Liver (tissue), 8 donors: ENCODE measurements at regions not wholly inside any gene's neighbourhood (a gene's known extent, or its start where the extent isn't known, plus 50 kb on each side); places are given as distances from the start of the nearest gene placed in this dataset.

Source experiments
- DNase-seq: peaks from one replicate; pipeline ENCODE4 v3.0.0-alpha.2; 2017; ENCODE audit warnings: low spot score
- H3K27ac ChIP-seq, 2 donors: one replicate each; pipeline ENCODE4 v1.7.0; 2013; ENCODE audit warnings: inconsistent platforms in 2 of 2, low read length in 2 of 2, control low read depth in 1 of 2, low read depth in 1 of 2, mild to moderate bottlenecking in 1 of 2
- H3K27me3 ChIP-seq, 4 donors: one replicate each; pipeline versions ENCODE4 v1.6.1 to v1.7.0; 2013; ENCODE audit warnings: low read length in 3 of 4, inconsistent platforms in 1 of 4, mild to moderate bottlenecking in 1 of 4, moderate library complexity in 1 of 4; ENCODE audit not compliant: control insufficient read depth in 4 of 4, insufficient read depth in 4 of 4
- H3K36me3 ChIP-seq, 4 donors: one replicate each; pipeline versions ENCODE4 v1.6.1 to v1.7.0; 2013; ENCODE audit warnings: low read length in 3 of 4, mild to moderate bottlenecking in 3 of 4, low read depth in 1 of 4, moderate library complexity in 1 of 4; ENCODE audit not compliant: control insufficient read depth in 4 of 4, insufficient read depth in 3 of 4
- H3K4me1 ChIP-seq, 4 donors: one replicate each; pipeline versions ENCODE4 v1.6.1 to v1.7.0; 2013; ENCODE audit warnings: low read length in 3 of 4, mild to moderate bottlenecking in 3 of 4, moderate library complexity in 1 of 4; ENCODE audit not compliant: control insufficient read depth in 4 of 4, insufficient read depth in 4 of 4
- H3K4me3 ChIP-seq, 3 donors: one replicate each; pipeline versions ENCODE4 v1.6.1 to v1.7.0; 2013; ENCODE audit warnings: low read length in 3 of 3, control low read depth in 1 of 3, low read depth in 1 of 3, mild to moderate bottlenecking in 1 of 3
- H3K9ac ChIP-seq, 2 donors: one replicate each; pipeline ENCODE4 v1.7.0; 2013; ENCODE audit warnings: low read length in 2 of 2, mild to moderate bottlenecking in 2 of 2, moderate library complexity in 2 of 2, control low read depth in 1 of 2, low read depth in 1 of 2
- H3K9me3 ChIP-seq, 4 donors: one replicate each; pipeline versions ENCODE4 v1.6.1 to v1.7.0; 2013; ENCODE audit warnings: low read length in 3 of 4; ENCODE audit not compliant: control insufficient read depth in 4 of 4
- CTCF ChIP-seq: fragments of 150-350 bp; IDR thresholded peaks from 2 replicates; pipeline ENCODE4 v1.5.1; 2017; ENCODE audit warnings: improper control_type of control experiment, low read depth, low read length; ENCODE audit not compliant: missing input control
- EGR1 ChIP-seq, 2 donors: IDR thresholded peaks; 2 replicates each; pipeline ENCODE4 v1.6.1; 2016 to 2018; ENCODE audit warnings: antibody characterized with exemption in 2 of 2, low read depth in 2 of 2
- FOXA1 ChIP-seq: IDR thresholded peaks from 2 replicates; pipeline ENCODE4 v1.6.1; 2016; ENCODE audit warnings: antibody characterized with exemption
- GABPA ChIP-seq, 2 donors: IDR thresholded peaks in 1 of 2; conservative IDR thresholded peaks in 1 of 2; 2 replicates each; pipeline ENCODE4 v1.6.1; 2016; ENCODE audit warnings: antibody characterized with exemption in 2 of 2, mild to moderate bottlenecking in 1 of 2, moderate library complexity in 1 of 2
- JUND ChIP-seq, 2 donors: IDR thresholded peaks; 2 replicates each; pipeline ENCODE4 v1.6.1; 2016; ENCODE audit warnings: antibody characterized with exemption in 2 of 2
- REST ChIP-seq: IDR thresholded peaks from 2 replicates; pipeline ENCODE4 v1.6.1; 2016; ENCODE audit warnings: antibody characterized with exemption, mild to moderate bottlenecking
- SP1 ChIP-seq: IDR thresholded peaks from 2 replicates; pipeline ENCODE4 v1.6.1; 2018; ENCODE audit warnings: antibody characterized with exemption, mild to moderate bottlenecking
- TAF1 ChIP-seq: conservative IDR thresholded peaks from 2 replicates; pipeline ENCODE4 v1.6.1; 2016; ENCODE audit warnings: antibody characterized with exemption, mild to moderate bottlenecking
- YY1 ChIP-seq: IDR thresholded peaks from 2 replicates; pipeline ENCODE4 v1.6.1; 2016; ENCODE audit warnings: antibody characterized with exemption, mild to moderate bottlenecking
- ZBTB33 ChIP-seq: IDR thresholded peaks from 2 replicates; pipeline ENCODE4 v1.6.1; 2016; ENCODE audit warnings: antibody characterized with exemption
- WGBS: extraction: QIAGEN DNeasy Blood & Tissue Kit; methylation state at CpG from one replicate; pipeline ENCODE4 v1.1.7; 2013; 5-methylcytosine and 5-hydroxymethylcytosine counted together
- donor health status: healthy.
- donor health status: healthy.
- donor health status: healthy.
- donor health status: healthy.
- donor health status: healthy.

GRCh38 chr9:118931941-118932340, 437.3 kb downstream of the BRINP1 start:
- H3K27ac ChIP-seq = no peak overlapping the region
- WGBS = 51% methylated on average over 1 of the region's 1 CpG
- H3K27me3 ChIP-seq = peaks cover 0 to 3% (median 0%) of the 10 kb centered on the region in 4 donors
- H3K9me3 ChIP-seq = no peaks in the 10 kb centered on the region
- no peaks in the 10 kb centered on the region for H3K4me1 ChIP-seq
- H3K9ac ChIP-seq = no peak overlapping the region
- TF ChIP-seq EGR1 (IDR thresholded peaks at IDR 0.05; ENCODE audit: low read depth in 2 of 2) (no peak), REST (no peak), TAF1 (no peak)
- H3K4me3 ChIP-seq = no peak overlapping the region
- no peak for DNase-seq
- no peaks in the 10 kb centered on the region for H3K36me3 ChIP-seq

- Histone ChIP-seq H3K4me3 (no peak overlapping the region), H3K27ac (no peak overlapping the region), H3K36me3 (no peaks in the 10 kb centered on the region), H3K9ac (no peak overlapping the region), H3K4me1 (no peaks in the 10 kb centered on the region), H3K9me3 (no peaks in the 10 kb centered on the region), H3K27me3 (no peaks in the 10 kb centered on the region)
- TF ChIP-seq JUND (IDR thresholded peaks at IDR 0.05) (no peak), SP1 (no peak), GABPA (IDR thresholded peaks at IDR 0.05 in 1 of 2, conservative IDR thresholded peaks at IDR 0.05 in 1 of 2) (no peak), ZBTB33 (no peak), CTCF (no peak), FOXA1 (no peak), REST (no peak), YY1 (no peak), EGR1 (IDR thresholded peaks at IDR 0.05; ENCODE audit: low read depth in 2 of 2) (no peak)
- no peak for DNase-seq
Measured at GRCh38 chr9:118938581-118938980, 430.7 kb downstream of the BRINP1 start.
